HepG2 (cell line): ENCODE measurements at regions not wholly inside any gene's neighbourhood (a gene's known extent, or its start where the extent isn't known, plus 50 kb on each side); places are given as distances from the start of the nearest gene placed in this dataset.

ENCODE experiments used
- ASH2L ChIP-seq: fragments of 300-600, 200-600 bp; sonication (generic); IDR thresholded peaks from 2 replicates; pipeline ENCODE4 v1.7.0; 2017; ENCODE audit warnings: low read depth, mild to moderate bottlenecking, moderate library complexity, mixed read lengths, low read length; ENCODE audit not compliant: insufficient read length
- ATRX ChIP-seq: sonication (generic); formaldehyde crosslinking; IDR thresholded peaks from 2 replicates; pipeline ENCODE4 v1.4.0; 2020; ENCODE audit warnings: missing genetic modification reagents, borderline replicate concordance
- CAMTA2 ChIP-seq: sonication (generic); formaldehyde crosslinking; IDR thresholded peaks from 2 replicates; pipeline ENCODE4 v1.4.0; 2020; ENCODE audit warnings: mild to moderate bottlenecking, missing genetic modification reagents, borderline replicate concordance
- CBX1 ChIP-seq: IDR thresholded peaks from one replicate; pipeline ENCODE4 v1.6.1; 2016; ENCODE audit warnings: antibody characterized with exemption, low read depth
- CEBPZ ChIP-seq: IDR thresholded peaks from 2 replicates; pipeline ENCODE4 v1.6.1; 2012; ENCODE audit warnings: low read length, improper control_type of control experiment
- HNF4G ChIP-seq, 2 experiments: sonication (generic) in 1 of 2; formaldehyde crosslinking in 1 of 2; IDR thresholded peaks; 2 replicates each; pipeline versions ENCODE4 v1.4.0 to v1.6.1; 2011 to 2020; ENCODE audit warnings: borderline replicate concordance in 2 of 2, low read depth in 2 of 2, mild to moderate bottlenecking in 2 of 2, low read length in 1 of 2, missing genetic modification reagents in 1 of 2, moderate library complexity in 1 of 2
- ISX ChIP-seq: sonication (generic); formaldehyde crosslinking; conservative IDR thresholded peaks from 2 replicates; pipeline ENCODE4 v1.5.0; 2020; ENCODE audit warnings: missing genetic modification reagents
- MTERF4 ChIP-seq: sonication (generic); formaldehyde crosslinking; IDR thresholded peaks from 2 replicates; pipeline ENCODE4 v1.8.0; 2023; ENCODE audit warnings: mild to moderate bottlenecking, missing genetic modification reagents
- MYC ChIP-seq: sonication (generic); formaldehyde crosslinking; IDR thresholded peaks from 2 replicates; pipeline ENCODE4 v1.9.0; 2021; ENCODE audit warnings: missing genetic modification reagents, borderline replicate concordance
- SCMH1 ChIP-seq: sonication (generic); formaldehyde crosslinking; IDR thresholded peaks from 2 replicates; pipeline ENCODE4 v1.9.0; 2021; ENCODE audit warnings: missing genetic modification reagents, mild to moderate bottlenecking, borderline replicate concordance
- SNAPC2 ChIP-seq: sonication (generic); formaldehyde crosslinking; IDR thresholded peaks from 2 replicates; pipeline ENCODE4 v1.8.1; 2022; ENCODE audit warnings: mild to moderate bottlenecking, missing genetic modification reagents
- TAF1 ChIP-seq: sonication (generic); formaldehyde crosslinking; IDR thresholded peaks from 2 replicates; pipeline ENCODE4 v1.4.0; 2020; ENCODE audit warnings: missing genetic modification reagents
- XRCC5 ChIP-seq: fragments of 200-400 bp; formaldehyde crosslinking; optimal IDR thresholded peaks from 2 replicates; pipeline ENCODE3; 2017; ENCODE audit warnings: mild to moderate bottlenecking, low read length
- ZNF792 ChIP-seq: IDR thresholded peaks from 2 replicates; pipeline ENCODE4 v1.6.1; 2016
- TF ChIP-seq, protein P1 (sequence below): IDR thresholded peaks from 2 replicates; pipeline ENCODE4 v1.6.1; 2016; ENCODE audit warnings: low read depth, missing genetic modification reagents, missing compliant biosample characterization
- TF ChIP-seq, protein P2 (sequence below): sonication (generic); formaldehyde crosslinking; IDR thresholded peaks from 2 replicates; pipeline ENCODE4 v1.5.0; 2020; ENCODE audit warnings: mild to moderate bottlenecking, missing genetic modification reagents, moderate library complexity

GRCh38 chr5:30401479-30402058 lies 791.9 kb upstream of the CDH6 start (continued):
- TF ChIP-seq MTERF4 (CRISPR knock-in tag) (no peak), XRCC5 (no peak), ASH2L (no peak), MYC (CRISPR knock-in tag) (no peak), SNAPC2 (CRISPR knock-in tag) (no peak), ZNF792 (CRISPR knock-in tag) (no peak), ATRX (no peak), TAF1 (CRISPR knock-in tag) (no peak), HNF4G (IDR thresholded peaks at IDR 0.05; ENCODE audit: borderline replicate concordance, low read depth, low read length) (no peak), HNF4G (CRISPR knock-in tag; IDR thresholded peaks at IDR 0.05; ENCODE audit: borderline replicate concordance, low read depth) (no peak), CBX1 (no peak), ISX (CRISPR knock-in tag) (no peak), CAMTA2 (CRISPR knock-in tag) (no peak), CEBPZ (no peak), SCMH1 (CRISPR knock-in tag) (no peak)
- TF ChIP-seq, protein P1, sequence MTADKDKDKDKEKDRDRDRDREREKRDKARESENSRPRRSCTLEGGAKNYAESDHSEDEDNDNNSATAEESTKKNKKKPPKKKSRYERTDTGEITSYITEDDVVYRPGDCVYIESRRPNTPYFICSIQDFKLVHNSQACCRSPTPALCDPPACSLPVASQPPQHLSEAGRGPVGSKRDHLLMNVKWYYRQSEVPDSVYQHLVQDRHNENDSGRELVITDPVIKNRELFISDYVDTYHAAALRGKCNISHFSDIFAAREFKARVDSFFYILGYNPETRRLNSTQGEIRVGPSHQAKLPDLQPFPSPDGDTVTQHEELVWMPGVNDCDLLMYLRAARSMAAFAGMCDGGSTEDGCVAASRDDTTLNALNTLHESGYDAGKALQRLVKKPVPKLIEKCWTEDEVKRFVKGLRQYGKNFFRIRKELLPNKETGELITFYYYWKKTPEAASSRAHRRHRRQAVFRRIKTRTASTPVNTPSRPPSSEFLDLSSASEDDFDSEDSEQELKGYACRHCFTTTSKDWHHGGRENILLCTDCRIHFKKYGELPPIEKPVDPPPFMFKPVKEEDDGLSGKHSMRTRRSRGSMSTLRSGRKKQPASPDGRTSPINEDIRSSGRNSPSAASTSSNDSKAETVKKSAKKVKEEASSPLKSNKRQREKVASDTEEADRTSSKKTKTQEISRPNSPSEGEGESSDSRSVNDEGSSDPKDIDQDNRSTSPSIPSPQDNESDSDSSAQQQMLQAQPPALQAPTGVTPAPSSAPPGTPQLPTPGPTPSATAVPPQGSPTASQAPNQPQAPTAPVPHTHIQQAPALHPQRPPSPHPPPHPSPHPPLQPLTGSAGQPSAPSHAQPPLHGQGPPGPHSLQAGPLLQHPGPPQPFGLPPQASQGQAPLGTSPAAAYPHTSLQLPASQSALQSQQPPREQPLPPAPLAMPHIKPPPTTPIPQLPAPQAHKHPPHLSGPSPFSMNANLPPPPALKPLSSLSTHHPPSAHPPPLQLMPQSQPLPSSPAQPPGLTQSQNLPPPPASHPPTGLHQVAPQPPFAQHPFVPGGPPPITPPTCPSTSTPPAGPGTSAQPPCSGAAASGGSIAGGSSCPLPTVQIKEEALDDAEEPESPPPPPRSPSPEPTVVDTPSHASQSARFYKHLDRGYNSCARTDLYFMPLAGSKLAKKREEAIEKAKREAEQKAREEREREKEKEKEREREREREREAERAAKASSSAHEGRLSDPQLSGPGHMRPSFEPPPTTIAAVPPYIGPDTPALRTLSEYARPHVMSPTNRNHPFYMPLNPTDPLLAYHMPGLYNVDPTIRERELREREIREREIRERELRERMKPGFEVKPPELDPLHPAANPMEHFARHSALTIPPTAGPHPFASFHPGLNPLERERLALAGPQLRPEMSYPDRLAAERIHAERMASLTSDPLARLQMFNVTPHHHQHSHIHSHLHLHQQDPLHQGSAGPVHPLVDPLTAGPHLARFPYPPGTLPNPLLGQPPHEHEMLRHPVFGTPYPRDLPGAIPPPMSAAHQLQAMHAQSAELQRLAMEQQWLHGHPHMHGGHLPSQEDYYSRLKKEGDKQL (CRISPR knock-in tag): no peak
- TF ChIP-seq, protein P2, sequence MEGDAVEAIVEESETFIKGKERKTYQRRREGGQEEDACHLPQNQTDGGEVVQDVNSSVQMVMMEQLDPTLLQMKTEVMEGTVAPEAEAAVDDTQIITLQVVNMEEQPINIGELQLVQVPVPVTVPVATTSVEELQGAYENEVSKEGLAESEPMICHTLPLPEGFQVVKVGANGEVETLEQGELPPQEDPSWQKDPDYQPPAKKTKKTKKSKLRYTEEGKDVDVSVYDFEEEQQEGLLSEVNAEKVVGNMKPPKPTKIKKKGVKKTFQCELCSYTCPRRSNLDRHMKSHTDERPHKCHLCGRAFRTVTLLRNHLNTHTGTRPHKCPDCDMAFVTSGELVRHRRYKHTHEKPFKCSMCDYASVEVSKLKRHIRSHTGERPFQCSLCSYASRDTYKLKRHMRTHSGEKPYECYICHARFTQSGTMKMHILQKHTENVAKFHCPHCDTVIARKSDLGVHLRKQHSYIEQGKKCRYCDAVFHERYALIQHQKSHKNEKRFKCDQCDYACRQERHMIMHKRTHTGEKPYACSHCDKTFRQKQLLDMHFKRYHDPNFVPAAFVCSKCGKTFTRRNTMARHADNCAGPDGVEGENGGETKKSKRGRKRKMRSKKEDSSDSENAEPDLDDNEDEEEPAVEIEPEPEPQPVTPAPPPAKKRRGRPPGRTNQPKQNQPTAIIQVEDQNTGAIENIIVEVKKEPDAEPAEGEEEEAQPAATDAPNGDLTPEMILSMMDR (CRISPR knock-in tag): peak; percentile 77
